IMR-90 (cell line): ENCODE measurements at regions not wholly inside any gene's neighbourhood (a gene's known extent, or its start where the extent isn't known, plus 50 kb on each side); places are given as distances from the start of the nearest gene placed in this dataset.
"Not testable (repeated sequence)": the region's sequence is repeated elsewhere in the genome, so short reads cannot be mapped to it uniquely, and the experiment has no call there.

Source experiments
- ATAC-seq: fragments of 200-7000 bp; cut with Tn5 transposase; 2 replicates; pipeline ENCODE4 v1.9.1; 2020; ENCODE audit warnings: low read depth, mild to moderate bottlenecking, moderate library complexity
- BruUV-seq: library from RNA; stranded (reverse); fragments of 400-500 nt; replicated peaks from 2 replicates; lab custom pipeline; 2021; lab: Mats Ljungman, UMichigan
- CTCF ChIA-PET: fragments of 300-600 bp; formaldehyde crosslinking; extraction: SDS; loops from one replicate; lab custom pipeline; 2021; ENCODE audit warnings: antibody characterized with exemption; lab: Yijun Ruan, JAX
- POLR2A ChIA-PET: fragments of 300-600 bp; sonication (Branson Sonifier 250); formaldehyde crosslinking; loops from one replicate; lab custom pipeline; 2022; ENCODE audit warnings: antibody characterized with exemption; ENCODE audit not compliant: unreplicated experiment; lab: Charles Lee
- DNase-seq: peaks from one replicate; pipeline ENCODE4 v3.0.0; 2013
- H2AFZ ChIP-seq: replicated peaks from 2 replicates; pipeline ENCODE3; 2013; ENCODE audit warnings: low read length, mild to moderate bottlenecking; ENCODE audit not compliant: poor library complexity
- H2AK5ac ChIP-seq: 2 replicates; pipeline ENCODE4 v1.6.1; 2013; ENCODE audit warnings: low read depth, low read length, inconsistent platforms
- H2AK9ac ChIP-seq: replicated peaks from 2 replicates; pipeline ENCODE3; 2013; ENCODE audit warnings: mild to moderate bottlenecking, low read depth, low read length, moderate library complexity; ENCODE audit not compliant: poor library complexity
- H2BK120ac ChIP-seq: 2 replicates; pipeline ENCODE4 v1.6.1; 2013; ENCODE audit warnings: low read depth, low read length, inconsistent platforms
- H2BK15ac ChIP-seq: 3 replicates; pipeline ENCODE4 v1.6.1; 2013; ENCODE audit warnings: low read depth, low read length, inconsistent platforms
- H2BK20ac ChIP-seq: 2 replicates; pipeline ENCODE4 v1.6.1; 2013; ENCODE audit warnings: low read depth, mild to moderate bottlenecking, inconsistent platforms, low read length, moderate library complexity
- H2BK5ac ChIP-seq: 2 replicates; pipeline ENCODE4 v1.6.1; 2013; ENCODE audit warnings: mild to moderate bottlenecking, low read depth, low read length, inconsistent platforms; ENCODE audit not compliant: poor library complexity, severe bottlenecking
- H3K14ac ChIP-seq: replicated peaks from 2 replicates; pipeline ENCODE4 v1.6.1; 2013; ENCODE audit warnings: low read depth, low read length, inconsistent platforms
- H3K18ac ChIP-seq: 2 replicates; pipeline ENCODE4 v1.6.1; 2013; ENCODE audit warnings: low read depth, low read length, control low read depth
- H3K23ac ChIP-seq: 2 replicates; pipeline ENCODE4 v1.6.1; 2013; ENCODE audit warnings: low read depth, low read length, inconsistent platforms
- H3K27ac ChIP-seq: 2 replicates; pipeline ENCODE4 v1.5.1; 2013; ENCODE audit warnings: mild to moderate bottlenecking, control low read depth, low read length; ENCODE audit not compliant: insufficient read depth
- H3K27me3 ChIP-seq: 2 replicates; pipeline ENCODE4 v1.6.1; 2013; ENCODE audit warnings: low read length; ENCODE audit not compliant: control insufficient read depth, insufficient read depth
- H3K36me3 ChIP-seq: 2 replicates; pipeline ENCODE4 v1.6.1; 2013; ENCODE audit warnings: low read length, mixed read lengths; ENCODE audit not compliant: control insufficient read depth, insufficient read depth
- H3K4ac ChIP-seq: 2 replicates; pipeline ENCODE4 v1.6.1; 2013; ENCODE audit warnings: low read depth, low read length, inconsistent platforms
- H3K4me1 ChIP-seq: 2 replicates; pipeline ENCODE4 v1.6.1; 2013; ENCODE audit warnings: low read length, mixed read lengths; ENCODE audit not compliant: control insufficient read depth, insufficient read depth
- H3K4me2 ChIP-seq: 2 replicates; pipeline ENCODE4 v1.6.1; 2013; ENCODE audit warnings: low read depth, mild to moderate bottlenecking, control low read depth, low read length, moderate library complexity
- H3K4me3 ChIP-seq: 2 replicates; pipeline ENCODE4 v1.5.1; 2013; ENCODE audit warnings: low read depth, mild to moderate bottlenecking, control low read depth, low read length, moderate library complexity; ENCODE audit not compliant: insufficient read depth
- H3K56ac ChIP-seq: 2 replicates; pipeline ENCODE4 v1.6.1; 2013; ENCODE audit warnings: low read length, inconsistent platforms; ENCODE audit not compliant: insufficient read depth; ENCODE audit errors: extremely low read depth
- H3K79me1 ChIP-seq, 2 experiments: 2 replicates each; pipeline ENCODE4 v1.6.1; 2013; ENCODE audit warnings: low read length in 2 of 2, inconsistent platforms in 1 of 2, low read depth in 1 of 2
- H3K9ac ChIP-seq: 2 replicates; pipeline ENCODE4 v1.6.1; 2013; ENCODE audit warnings: low read depth, low read length, control low read depth
- H3K9me1 ChIP-seq: 2 replicates; pipeline ENCODE4 v1.6.1; 2013; ENCODE audit warnings: low read length, inconsistent platforms; ENCODE audit not compliant: insufficient read depth
- H3K9me3 ChIP-seq: 2 replicates; pipeline ENCODE4 v1.6.1; 2013; ENCODE audit warnings: low read length; ENCODE audit not compliant: control insufficient read depth, insufficient read depth
- H4K20me1 ChIP-seq: 2 replicates; pipeline ENCODE4 v1.6.1; 2013; ENCODE audit warnings: low read length, inconsistent platforms; ENCODE audit not compliant: insufficient read depth
- H4K5ac ChIP-seq: 2 replicates; pipeline ENCODE4 v1.6.1; 2013; ENCODE audit warnings: mild to moderate bottlenecking, low read depth, low read length, control low read depth
- H4K8ac ChIP-seq, 2 experiments: 2 replicates each; pipeline ENCODE4 v1.6.1; 2013; ENCODE audit warnings: low read depth in 2 of 2, low read length in 2 of 2, control low read depth in 1 of 2, inconsistent platforms in 1 of 2
- H4K91ac ChIP-seq: 2 replicates; pipeline ENCODE4 v1.6.1; 2013; ENCODE audit warnings: low read depth, low read length, inconsistent platforms; ENCODE audit not compliant: insufficient read depth
- BHLHE40 ChIP-seq: fragments of 150-350 bp; IDR thresholded peaks from 2 replicates; pipeline ENCODE4 v1.6.1; 2016; ENCODE audit warnings: mild to moderate bottlenecking, low read depth, low read length
- CEBPB ChIP-seq: IDR thresholded peaks from 2 replicates; pipeline ENCODE4 v1.6.1; 2012; ENCODE audit warnings: low read depth, low read length, improper control_type of control experiment
- CHD1 ChIP-seq: IDR thresholded peaks from 2 replicates; pipeline ENCODE4 v1.6.1; 2012; ENCODE audit warnings: low read depth, low read length, improper control_type of control experiment
- FOS ChIP-seq: fragments of 150-350 bp; IDR thresholded peaks from 2 replicates; pipeline ENCODE4 v1.6.1; 2016; ENCODE audit warnings: low read depth, low read length
- MAFK ChIP-seq: IDR thresholded peaks from 2 replicates; pipeline ENCODE4 v1.6.1; 2012; ENCODE audit warnings: low read depth, low read length, improper control_type of control experiment
- MAZ ChIP-seq: IDR thresholded peaks from 2 replicates; pipeline ENCODE4 v1.6.1; 2012; ENCODE audit warnings: low read depth, mild to moderate bottlenecking, low read length, improper control_type of control experiment, moderate library complexity, borderline replicate concordance
- MXI1 ChIP-seq: IDR thresholded peaks from 2 replicates; pipeline ENCODE4 v1.6.1; 2012; ENCODE audit warnings: low read depth, mild to moderate bottlenecking, low read length, moderate library complexity, borderline replicate concordance
- NFE2L2 ChIP-seq: fragments of 150-350 bp; IDR thresholded peaks from 2 replicates; pipeline ENCODE4 v1.6.1; 2016; ENCODE audit warnings: low read depth, mild to moderate bottlenecking, low read length
- RCOR1 ChIP-seq: IDR thresholded peaks from 2 replicates; pipeline ENCODE4 v1.6.1; 2012; ENCODE audit warnings: mild to moderate bottlenecking, low read length, improper control_type of control experiment; ENCODE audit not compliant: insufficient replicate concordance
- RFX5 ChIP-seq: IDR thresholded peaks from 2 replicates; pipeline ENCODE4 v1.8.0; 2012; ENCODE audit warnings: low read depth, mild to moderate bottlenecking, low read length, moderate library complexity
- USF2 ChIP-seq: fragments of 150-350 bp; IDR thresholded peaks from 2 replicates; pipeline ENCODE4 v1.6.1; 2017; ENCODE audit warnings: mild to moderate bottlenecking, antibody characterized with exemption, low read length, low read depth
- WGBS, 2 experiments: methylation state at CpG; one replicate each; pipeline versions ENCODE4 v1.1.5 to v1.1.7; 2013; ENCODE audit warnings: missing lambda C conversion rate in 2 of 2; ENCODE audit not compliant: insufficient read length in 1 of 2; ENCODE audit errors: extremely low coverage in 2 of 2; 5-methylcytosine and 5-hydroxymethylcytosine counted together
- dilution Hi-C: fragments of 300-500 bp; cut with HindIII; formaldehyde crosslinking; loops from one replicate; pipeline ENCODE4 v1.14.3; 2018; ENCODE audit warnings: low sequenced_read_pairs; ENCODE audit not compliant: unreplicated experiment
- in situ Hi-C: fragments of 300-500 bp; cut with MboI; formaldehyde crosslinking; loops from 3 replicates; pipeline ENCODE4 v1.14.3; 2019; ENCODE audit warnings: low sequenced_read_pairs, inconsistent platforms, mixed read lengths
- intact Hi-C: fragments of 100-400 bp; cut with micrococcal nuclease; formaldehyde crosslinking; loops from 2 replicates; pipeline ENCODE4 v1.10.0; 2022

GRCh38 chr5:66382152-66382551 lies 214.0 kb upstream of the MAST4 start:
- DNase-seq (no peak), ATAC-seq (no peak)
- H3K9me3 ChIP-seq, result no peaks in the 10 kb centered on the region
- no peak overlapping the region for H3K4me2 ChIP-seq
- no peaks in the 10 kb centered on the region for H3K27me3 ChIP-seq
- POLR2A ChIA-PET, result no interaction called here
- no peak overlapping the region for H4K8ac ChIP-seq
- no peak overlapping the region for H2AK5ac ChIP-seq
- H3K9me1 ChIP-seq, result no peaks in the 10 kb centered on the region
- no peak overlapping the region for H3K4me3 ChIP-seq
- no peak overlapping the region for H3K23ac ChIP-seq
- H4K20me1 ChIP-seq, result no peaks in the 10 kb centered on the region
- H3K36me3 ChIP-seq, result no peaks in the 10 kb centered on the region
- no peak overlapping the region for H3K14ac ChIP-seq
- in situ Hi-C loops, result no loop called here
- H3K18ac ChIP-seq, result no peak overlapping the region
- H2AK9ac ChIP-seq, result no peak overlapping the region
- BruUV-seq, result no TSS peak
- no peak overlapping the region for H2AFZ ChIP-seq
- dilution Hi-C loops, result no loop called here
- H3K79me1 ChIP-seq, result no peaks in the 10 kb centered on the region
- no peak overlapping the region for H3K56ac ChIP-seq
- H2BK5ac ChIP-seq, result no peak overlapping the region
- H4K91ac ChIP-seq, result no peak overlapping the region
- H4K5ac ChIP-seq, result no peak overlapping the region
- no peaks in the 10 kb centered on the region for H3K4me1 ChIP-seq
- H3K4ac ChIP-seq, result no peak overlapping the region
- CTCF ChIA-PET, result no interaction called here
- no peak overlapping the region for H3K9ac ChIP-seq
- no peak overlapping the region for H2BK15ac ChIP-seq
- no peak for TF ChIP-seq NFE2L2
- TF ChIP-seq RFX5, result no peak
- no peak for TF ChIP-seq FOS
- TF ChIP-seq CHD1, result no peak
- TF ChIP-seq CEBPB, result no peak
- TF ChIP-seq USF2, result no peak
- TF ChIP-seq MXI1, result no peak
- no peak for TF ChIP-seq MAFK
- TF ChIP-seq BHLHE40, result no peak
- no peak for TF ChIP-seq RCOR1
- TF ChIP-seq MAZ, result no peak
- WGBS, 2 experiments, result no CpG with 5 or more reads among the region's 3 CpGs
- no peak overlapping the region for H3K27ac ChIP-seq
- intact Hi-C loops, result no loop called here
- H2BK120ac ChIP-seq, result no peak overlapping the region
- H2BK20ac ChIP-seq, result no peak overlapping the region

- not testable (repeated sequence) for BruUV-seq, H3K56ac ChIP-seq
Measured at GRCh38 chr5:66405145-66405544, 191.0 kb upstream of the MAST4 start.

More at GRCh38 chr5:66405145-66405544, 191.0 kb upstream of the MAST4 start:
- H2AK5ac ChIP-seq, H3K9me3 ChIP-seq, H3K18ac ChIP-seq, H3K79me1 ChIP-seq, H3K14ac ChIP-seq, H2BK20ac ChIP-seq, POLR2A ChIA-PET, H4K91ac ChIP-seq, H2AFZ ChIP-seq, H3K9ac ChIP-seq, H4K20me1 ChIP-seq, DNase-seq, H3K4me1 ChIP-seq, H4K8ac ChIP-seq, H3K27me3 ChIP-seq, intact Hi-C loops, H2BK15ac ChIP-seq, H3K9me1 ChIP-seq, H3K4ac ChIP-seq, in situ Hi-C loops, H2BK5ac ChIP-seq, H3K4me3 ChIP-seq, H3K4me2 ChIP-seq, H2BK120ac ChIP-seq, H4K5ac ChIP-seq, ATAC-seq, dilution Hi-C loops, CTCF ChIA-PET, H3K27ac ChIP-seq, H3K36me3 ChIP-seq, H3K23ac ChIP-seq, H2AK9ac ChIP-seq: not testable (repeated sequence)
- WGBS, 2 experiments, result no CpG with 5 or more reads among the region's 3 CpGs
